ENCODE measurements at regions not wholly inside any gene's neighbourhood (a gene's known extent, or its start where the extent isn't known, plus 50 kb on each side); places are given as distances from the start of the nearest gene placed in this dataset.

GRCh38 chr5:113692466-113692865 lies 179.0 kb downstream of the YTHDC2 start:
- intact Hi-C loops (cut with DNase I; ENCODE audit: low total_unique reads) = no loop called here
- WGBS, 5 donors = 9 to 31% (median 24%) methylated on average over 5 of the region's 5 CpGs
- no peak overlapping the region for H3K4me3 ChIP-seq
- TF ChIP-seq POLR2A (IDR thresholded peaks at IDR 0.05) (no peak), EP300 (IDR thresholded peaks at IDR 0.05) (no peak), CTCF (IDR thresholded peaks at IDR 0.05) (no peak), POLR2AphosphoS5 (IDR thresholded peaks at IDR 0.05) (no peak)
- no peaks in the 10 kb centered on the region for H3K9me3 ChIP-seq
- H3K36me3 ChIP-seq = no peaks in the 10 kb centered on the region
- H3K4me1 ChIP-seq = peaks cover 0 to 5% (median 0%) of the 10 kb centered on the region in 4 donors
- no peak overlapping the region for H3K27ac ChIP-seq
- peaks cover 0 to 26% (median 11%) of the 10 kb centered on the region in 3 donors for H3K27me3 ChIP-seq
- no peak for DNase-seq

GRCh38 chr5:113692891-113693457 lies 179.5 kb downstream of the YTHDC2 start:
- peaks cover 0 to 5% (median 0%) of the 10 kb centered on the region in 4 donors for H3K4me1 ChIP-seq
- no peaks in the 10 kb centered on the region for H3K9me3 ChIP-seq
- H3K36me3 ChIP-seq = no peaks in the 10 kb centered on the region
- H3K4me3 ChIP-seq = no peak overlapping the region
- intact Hi-C loops (cut with DNase I; ENCODE audit: low total_unique reads) = no loop called here
- H3K27me3 ChIP-seq = peaks cover 0 to 26% (median 11%) of the 10 kb centered on the region in 3 donors
- DNase-seq = peak in 1 of 2 donors; percentile 12
- no peak overlapping the region for H3K27ac ChIP-seq
- TF ChIP-seq POLR2A (IDR thresholded peaks at IDR 0.05) = no peak
- TF ChIP-seq CTCF (IDR thresholded peaks at IDR 0.05) = no peak
- no peak for TF ChIP-seq POLR2AphosphoS5 (IDR thresholded peaks at IDR 0.05)
- no peak for TF ChIP-seq EP300 (IDR thresholded peaks at IDR 0.05)
- 12 to 28% (median 16%) methylated on average over 15 of the region's 15 CpGs for WGBS, 5 donors

- 25 to 39% (median 36%) methylated on average over 4 of the region's 4 CpGs for WGBS, 5 donors
- DNase-seq = no peak
- Histone ChIP-seq H3K9me3 (no peaks in the 10 kb centered on the region), H3K27ac (no peak overlapping the region), H3K27me3 (peaks cover 0 to 26% (median 11%) of the 10 kb centered on the region in 3 donors), H3K36me3 (no peaks in the 10 kb centered on the region), H3K4me3 (no peak overlapping the region), H3K4me1 (peaks cover 0 to 5% (median 0%) of the 10 kb centered on the region in 4 donors)
- TF ChIP-seq POLR2A (IDR thresholded peaks at IDR 0.05) (no peak), CTCF (IDR thresholded peaks at IDR 0.05) (no peak), EP300 (IDR thresholded peaks at IDR 0.05) (no peak), POLR2AphosphoS5 (IDR thresholded peaks at IDR 0.05) (no peak)
- intact Hi-C loops (cut with DNase I; ENCODE audit: low total_unique reads) = no loop called here
Observed at GRCh38 chr5:113693701-113694100, 180.2 kb downstream of the YTHDC2 start.

- TF ChIP-seq EP300 (IDR thresholded peaks at IDR 0.05) = no peak
- TF ChIP-seq POLR2A (IDR thresholded peaks at IDR 0.05) = no peak
- TF ChIP-seq POLR2AphosphoS5 (IDR thresholded peaks at IDR 0.05) = no peak
- TF ChIP-seq CTCF (IDR thresholded peaks at IDR 0.05) = no peak
- Histone ChIP-seq H3K27ac (no peak overlapping the region), H3K9me3 (no peaks in the 10 kb centered on the region), H3K4me1 (peaks cover 0 to 5% (median 0%) of the 10 kb centered on the region in 4 donors), H3K27me3 (peaks cover 0 to 31% (median 11%) of the 10 kb centered on the region in 3 donors), H3K4me3 (no peak overlapping the region), H3K36me3 (no peaks in the 10 kb centered on the region)
- no peak for DNase-seq
- intact Hi-C loops (cut with DNase I; ENCODE audit: low total_unique reads) = no loop called here
- WGBS, 5 donors = 81 to 86% (median 84%) methylated on average over 2 of the region's 2 CpGs
Observed at GRCh38 chr5:113694576-113694975, 181.1 kb downstream of the YTHDC2 start.
